ENCODE measurements at regions not wholly inside any gene's neighbourhood (a gene's known extent, or its start where the extent isn't known, plus 50 kb on each side); places are given as distances from the start of the nearest gene placed in this dataset.

GRCh38 chr7:115883629-115884028 lies 146.9 kb downstream of the TFEC start:
- no peak for DNase-seq (ENCODE audit: low read depth)

GRCh38 chr7:115881476-115881875 lies 149.1 kb downstream of the TFEC start:
- DNase-seq (ENCODE audit: low read depth) = no peak

- DNase-seq (ENCODE audit: low read depth) = no peak
Measured at GRCh38 chr7:115879171-115879570, 151.4 kb downstream of the TFEC start.

- no peak for DNase-seq (ENCODE audit: low read depth)
Measured at GRCh38 chr7:115869801-115870200, 160.8 kb downstream of the TFEC start.

GRCh38 chr7:115869190-115869589 lies 161.4 kb downstream of the TFEC start:
- no peak for DNase-seq (ENCODE audit: low read depth)

- no peak for DNase-seq (ENCODE audit: low read depth)
Measured at GRCh38 chr7:115868369-115868768, 162.2 kb downstream of the TFEC start.

- DNase-seq (ENCODE audit: low read depth) = no peak
Measured at GRCh38 chr7:115864082-115864481, 166.5 kb downstream of the TFEC start.

GRCh38 chr7:115851291-115851690 lies 179.3 kb downstream of the TFEC start:
- DNase-seq (ENCODE audit: low read depth) = peak; percentile 15

- no peak for DNase-seq (ENCODE audit: low read depth)
Measured at GRCh38 chr7:115850774-115851173, 179.8 kb downstream of the TFEC start.

GRCh38 chr7:115844857-115845256 lies 185.7 kb downstream of the TFEC start:
- no peak for DNase-seq (ENCODE audit: low read depth)

GRCh38 chr7:115840702-115841101 lies 189.9 kb downstream of the TFEC start:
- DNase-seq (ENCODE audit: low read depth) = no peak

- DNase-seq (ENCODE audit: low read depth) = no peak
Measured at GRCh38 chr7:115838829-115839228, 191.7 kb downstream of the TFEC start.

- no peak for DNase-seq (ENCODE audit: low read depth)
Measured at GRCh38 chr7:115831371-115831770, 199.2 kb downstream of the TFEC start.

GRCh38 chr7:115827305-115828045 lies 203.1 kb downstream of the TFEC start:
- no peak for DNase-seq (ENCODE audit: low read depth)

GRCh38 chr7:115825456-115826115 lies 205.0 kb downstream of the TFEC start:
- DNase-seq (ENCODE audit: low read depth) = no peak

GRCh38 chr7:115822801-115823200 lies 207.8 kb downstream of the TFEC start:
- DNase-seq (ENCODE audit: low read depth) = no peak

- DNase-seq (ENCODE audit: low read depth) = no peak
Measured at GRCh38 chr7:115822380-115822779, 208.2 kb downstream of the TFEC start.

- DNase-seq (ENCODE audit: low read depth) = no peak
Measured at GRCh38 chr7:115816318-115816974, 214.1 kb downstream of the TFEC start.

GRCh38 chr7:115812794-115813193 lies 217.8 kb downstream of the TFEC start:
- no peak for DNase-seq (ENCODE audit: low read depth)

GRCh38 chr7:115805458-115805857 lies 225.1 kb downstream of the TFEC start:
- no peak for DNase-seq (ENCODE audit: low read depth)

- DNase-seq (ENCODE audit: low read depth) = no peak
Measured at GRCh38 chr7:115802415-115802814, 228.1 kb downstream of the TFEC start.

- no peak for DNase-seq (ENCODE audit: low read depth)
Measured at GRCh38 chr7:115799430-115799829, 231.1 kb downstream of the TFEC start.

All from HS-27A (cell line).